Erythroblast (primary cell): ENCODE measurements at regions not wholly inside any gene's neighbourhood (a gene's known extent, or its start where the extent isn't known, plus 50 kb on each side); places are given as distances from the start of the nearest gene placed in this dataset.

ENCODE experiments used
- GATA1 ChIP-seq: IDR thresholded peaks from 2 replicates; pipeline ENCODE4 v1.6.1; 2011; ENCODE audit warnings: low read depth, mild to moderate bottlenecking, control low read depth, low read length, moderate library complexity
- POLR2A ChIP-seq: IDR thresholded peaks from 2 replicates; pipeline ENCODE4 v1.6.1; 2011; ENCODE audit warnings: mild to moderate bottlenecking, low read length

DNA sequence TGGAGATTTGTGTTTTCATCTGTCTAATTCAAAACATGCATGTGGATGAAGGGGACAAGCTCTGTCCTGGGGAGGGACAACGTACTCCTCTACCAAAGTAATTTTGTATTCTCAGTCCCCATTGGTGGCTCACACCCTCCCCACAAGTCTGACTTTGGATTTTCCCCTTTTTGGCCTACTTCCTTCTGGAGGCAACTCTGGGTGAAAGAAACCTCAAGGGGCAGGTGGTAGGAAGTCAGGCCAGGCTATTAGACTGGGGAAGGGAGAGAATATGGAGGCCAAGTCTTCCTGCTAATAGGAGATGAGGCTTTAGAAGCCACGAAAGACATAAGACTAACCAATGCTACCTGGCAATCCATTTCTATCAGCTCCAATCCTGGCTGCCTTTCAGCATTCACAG lies 124.9 kb upstream of the RASGRP1 start:
- TF ChIP-seq POLR2A = no peak
- no peak for TF ChIP-seq GATA1
